ENCODE measurements at regions not wholly inside any gene's neighbourhood (a gene's known extent, or its start where the extent isn't known, plus 50 kb on each side); places are given as distances from the start of the nearest gene placed in this dataset.

DNA sequence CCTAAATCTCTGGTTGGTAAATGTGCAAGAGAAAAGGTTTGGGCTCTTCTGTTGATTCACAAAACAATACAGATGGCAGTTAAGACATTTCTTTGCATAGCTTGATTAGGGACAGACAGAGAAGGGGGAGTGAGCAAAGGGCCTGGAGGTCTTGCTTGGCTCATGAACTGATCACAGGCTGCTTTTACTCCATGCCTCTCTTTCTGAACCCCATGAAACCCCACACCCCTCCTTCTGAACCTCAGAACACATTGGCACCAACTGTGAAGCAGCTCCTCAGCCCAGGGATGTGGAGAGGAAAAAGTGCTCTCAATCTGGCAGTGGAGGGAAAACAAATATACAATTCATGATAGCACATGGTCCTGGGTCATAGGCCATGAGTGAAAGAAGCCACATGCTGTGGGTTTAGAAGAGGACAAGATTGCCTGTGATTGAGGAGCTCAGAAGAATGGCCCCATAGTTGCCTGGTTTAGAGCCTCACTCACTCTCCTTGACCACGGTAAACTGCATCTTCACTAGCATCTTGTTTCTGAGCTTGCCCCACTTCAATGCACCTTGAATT, 111.6 kb upstream of the GADD45A start (continued):
- TF ChIP-seq, protein P1, sequence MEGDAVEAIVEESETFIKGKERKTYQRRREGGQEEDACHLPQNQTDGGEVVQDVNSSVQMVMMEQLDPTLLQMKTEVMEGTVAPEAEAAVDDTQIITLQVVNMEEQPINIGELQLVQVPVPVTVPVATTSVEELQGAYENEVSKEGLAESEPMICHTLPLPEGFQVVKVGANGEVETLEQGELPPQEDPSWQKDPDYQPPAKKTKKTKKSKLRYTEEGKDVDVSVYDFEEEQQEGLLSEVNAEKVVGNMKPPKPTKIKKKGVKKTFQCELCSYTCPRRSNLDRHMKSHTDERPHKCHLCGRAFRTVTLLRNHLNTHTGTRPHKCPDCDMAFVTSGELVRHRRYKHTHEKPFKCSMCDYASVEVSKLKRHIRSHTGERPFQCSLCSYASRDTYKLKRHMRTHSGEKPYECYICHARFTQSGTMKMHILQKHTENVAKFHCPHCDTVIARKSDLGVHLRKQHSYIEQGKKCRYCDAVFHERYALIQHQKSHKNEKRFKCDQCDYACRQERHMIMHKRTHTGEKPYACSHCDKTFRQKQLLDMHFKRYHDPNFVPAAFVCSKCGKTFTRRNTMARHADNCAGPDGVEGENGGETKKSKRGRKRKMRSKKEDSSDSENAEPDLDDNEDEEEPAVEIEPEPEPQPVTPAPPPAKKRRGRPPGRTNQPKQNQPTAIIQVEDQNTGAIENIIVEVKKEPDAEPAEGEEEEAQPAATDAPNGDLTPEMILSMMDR (IDR thresholded peaks at IDR 0.05 in 2 of 3, conservative IDR thresholded peaks at IDR 0.05 in 1 of 3; ENCODE audit: control insufficient read depth in 2 of 3, extremely low read depth in 1 of 3, insufficient read depth in 1 of 3, low read depth in 3 of 3, low read length in 3 of 3): no peak
- TF ChIP-seq YBX1 (IDR thresholded peaks at IDR 0.05) (no peak), CREM (IDR thresholded peaks at IDR 0.05; ENCODE audit: low read depth) (no peak), SUPT20H (IDR thresholded peaks at IDR 0.05; ENCODE audit: borderline replicate concordance, control insufficient read depth, low read depth, low read length) (no peak)

DNA sequence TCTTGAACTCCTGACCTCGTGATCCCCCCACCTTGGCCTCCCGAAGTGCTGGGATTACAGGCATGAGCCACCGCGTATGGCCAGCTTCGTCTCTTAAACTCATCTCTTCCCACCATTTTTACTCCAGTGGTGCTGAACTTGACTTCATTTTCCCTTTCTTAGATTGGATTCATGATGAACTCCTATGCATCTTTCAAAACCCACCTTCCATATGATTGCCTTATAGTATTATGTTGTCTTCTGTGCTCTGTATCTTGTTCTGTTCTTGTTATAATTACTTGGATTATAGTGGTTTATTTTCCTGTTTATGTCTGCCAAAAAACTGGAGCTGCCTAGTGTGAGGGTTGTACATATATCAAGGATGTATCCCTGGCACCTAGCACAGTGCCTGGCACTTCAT, 110.8 kb upstream of the GADD45A start:
- RAD21 ChIA-PET (ENCODE audit: unreplicated experiment): interaction anchor here (0.7 kb wide), 1 partner anchor 1124 kb away, joined by 3 read pairs; no protein-coding TSS in a partner anchor
- Histone ChIP-seq H3K27ac (ENCODE audit: control insufficient read depth, insufficient read depth) (no peak overlapping the region), H3K4me2 (ENCODE audit: control insufficient read depth, insufficient read depth) (no peak overlapping the region), H4K20me1 (ENCODE audit: control insufficient read depth, insufficient read depth) (no peaks in the 10 kb centered on the region), H3K79me2 (ENCODE audit: control insufficient read depth, insufficient read depth, low read length) (no peaks in the 10 kb centered on the region), H3K4me1 (ENCODE audit: control insufficient read depth, insufficient read depth, low read length) (no peaks in the 10 kb centered on the region), H2AFZ (ENCODE audit: control insufficient read depth, low read depth, low read length) (no peak overlapping the region), H3K4me3 (no peak overlapping the region), H3K27me3 (replicated peaks in 1 of 2; ENCODE audit: control insufficient read depth in 2 of 2, insufficient read depth in 2 of 2, low read length in 1 of 2) (0 out of 4 replicates have a peak, but pooled peaks cover 0 to 2% of the 10 kb centered on the region in 2 experiments), H3K9ac (ENCODE audit: control insufficient read depth, insufficient read depth, low read length) (no peak overlapping the region), H3K36me3 (ENCODE audit: control insufficient read depth in 2 of 2, insufficient read depth in 2 of 2, low read length in 1 of 2) (no peaks in the 10 kb centered on the region), H3K9me3 (replicated peaks; ENCODE audit: control insufficient read depth, insufficient read depth, low read length) (no peaks in the 10 kb centered on the region)
- no peak for DNase-seq (ENCODE audit: low read depth, low spot score)
- no peak for FAIRE-seq
- CTCF ChIA-PET: interaction anchor here (0.8 to 1.3 kb wide), 2 partner anchors 9 to 186 kb away, joined by 3 to 4 read pairs; no protein-coding TSS in a partner anchor
- 57% methylated on average over 5 of the region's 5 CpGs for WGBS (ENCODE audit: insufficient coverage, insufficient replicate concordance, low lambda C conversion rate, missing lambda C conversion rate)
- no TSS peak for BruUV-seq (replicated peaks)
- SMC1A ChIA-PET (ENCODE audit: uncharacterized antibody, unreplicated experiment): interaction anchor here (0.6 to 4.8 kb wide), 4 partner anchors 12 to 186 kb away, joined by 3 to 23 read pairs (median 4); no protein-coding TSS in a partner anchor
- TF ChIP-seq, protein P2, sequence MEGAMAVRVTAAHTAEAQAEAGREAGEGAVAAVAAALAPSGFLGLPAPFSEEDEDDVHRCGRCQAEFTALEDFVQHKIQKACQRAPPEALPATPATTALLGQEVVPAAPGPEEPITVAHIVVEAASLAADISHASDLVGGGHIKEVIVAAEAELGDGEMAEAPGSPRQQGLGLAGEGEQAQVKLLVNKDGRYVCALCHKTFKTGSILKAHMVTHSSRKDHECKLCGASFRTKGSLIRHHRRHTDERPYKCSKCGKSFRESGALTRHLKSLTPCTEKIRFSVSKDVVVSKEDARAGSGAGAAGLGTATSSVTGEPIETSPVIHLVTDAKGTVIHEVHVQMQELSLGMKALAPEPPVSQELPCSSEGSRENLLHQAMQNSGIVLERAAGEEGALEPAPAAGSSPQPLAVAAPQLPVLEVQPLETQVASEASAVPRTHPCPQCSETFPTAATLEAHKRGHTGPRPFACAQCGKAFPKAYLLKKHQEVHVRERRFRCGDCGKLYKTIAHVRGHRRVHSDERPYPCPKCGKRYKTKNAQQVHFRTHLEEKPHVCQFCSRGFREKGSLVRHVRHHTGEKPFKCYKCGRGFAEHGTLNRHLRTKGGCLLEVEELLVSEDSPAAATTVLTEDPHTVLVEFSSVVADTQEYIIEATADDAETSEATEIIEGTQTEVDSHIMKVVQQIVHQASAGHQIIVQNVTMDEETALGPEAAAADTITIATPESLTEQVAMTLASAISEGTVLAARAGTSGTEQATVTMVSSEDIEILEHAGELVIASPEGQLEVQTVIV (IDR thresholded peaks at IDR 0.05; ENCODE audit: borderline replicate concordance, partially characterized antibody): no peak
- no peak for TF ChIP-seq SUZ12 (IDR thresholded peaks at IDR 0.05; ENCODE audit: unreplicated experiment)
- TF ChIP-seq NKRF (conservative IDR thresholded peaks at IDR 0.05): no peak
- TF ChIP-seq, protein P3, sequence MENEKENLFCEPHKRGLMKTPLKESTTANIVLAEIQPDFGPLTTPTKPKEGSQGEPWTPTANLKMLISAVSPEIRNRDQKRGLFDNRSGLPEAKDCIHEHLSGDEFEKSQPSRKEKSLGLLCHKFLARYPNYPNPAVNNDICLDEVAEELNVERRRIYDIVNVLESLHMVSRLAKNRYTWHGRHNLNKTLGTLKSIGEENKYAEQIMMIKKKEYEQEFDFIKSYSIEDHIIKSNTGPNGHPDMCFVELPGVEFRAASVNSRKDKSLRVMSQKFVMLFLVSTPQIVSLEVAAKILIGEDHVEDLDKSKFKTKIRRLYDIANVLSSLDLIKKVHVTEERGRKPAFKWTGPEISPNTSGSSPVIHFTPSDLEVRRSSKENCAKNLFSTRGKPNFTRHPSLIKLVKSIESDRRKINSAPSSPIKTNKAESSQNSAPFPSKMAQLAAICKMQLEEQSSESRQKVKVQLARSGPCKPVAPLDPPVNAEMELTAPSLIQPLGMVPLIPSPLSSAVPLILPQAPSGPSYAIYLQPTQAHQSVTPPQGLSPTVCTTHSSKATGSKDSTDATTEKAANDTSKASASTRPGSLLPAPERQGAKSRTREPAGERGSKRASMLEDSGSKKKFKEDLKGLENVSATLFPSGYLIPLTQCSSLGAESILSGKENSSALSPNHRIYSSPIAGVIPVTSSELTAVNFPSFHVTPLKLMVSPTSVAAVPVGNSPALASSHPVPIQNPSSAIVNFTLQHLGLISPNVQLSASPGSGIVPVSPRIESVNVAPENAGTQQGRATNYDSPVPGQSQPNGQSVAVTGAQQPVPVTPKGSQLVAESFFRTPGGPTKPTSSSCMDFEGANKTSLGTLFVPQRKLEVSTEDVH (IDR thresholded peaks at IDR 0.05; ENCODE audit: low read depth, partially characterized antibody): no peak
- no peak for TF ChIP-seq HDGF (IDR thresholded peaks at IDR 0.05)
- in situ Hi-C loops (cut with MboI): no loop called here
- intact Hi-C loops (cut with micrococcal nuclease; ENCODE audit: unreplicated experiment): no loop called here
- POLR2A ChIA-PET: no interaction called here
- ATAC-seq: no peak

Measured in GM12878 (cell line).